Keratinocyte (primary cell): ENCODE measurements at regions not wholly inside any gene's neighbourhood (a gene's known extent, or its start where the extent isn't known, plus 50 kb on each side); places are given as distances from the start of the nearest gene placed in this dataset.

Experiments used
- DNase-seq: peaks from one replicate; pipeline ENCODE4 v3.0.0-alpha.2; 2011; ENCODE audit warnings: low read depth, missing footprints, low spot score
- FAIRE-seq: peaks from 2 replicates; lab custom pipeline; 2011; peaks lifted over from hg19 to GRCh38; lab: Jason Lieb, UNC
- H2AFZ ChIP-seq: 2 replicates; pipeline ENCODE4 v1.6.0; 2012; ENCODE audit warnings: low read length, control low read depth, inconsistent platforms; ENCODE audit not compliant: control insufficient read depth
- H3K27ac ChIP-seq: 2 replicates; pipeline ENCODE4 v1.5.1; 2011; ENCODE audit warnings: low read length; ENCODE audit not compliant: control insufficient read depth, insufficient read depth
- H3K27me3 ChIP-seq: 3 replicates; pipeline ENCODE4 v1.6.0; 2011; ENCODE audit warnings: low read length; ENCODE audit not compliant: control insufficient read depth, insufficient read depth; ENCODE audit errors: extremely low read depth
- H3K36me3 ChIP-seq, 2 experiments: 2 replicates in 1 of 2; 3 replicates in 1 of 2; pipeline ENCODE4 v1.5.1; 2011; ENCODE audit warnings: low read length in 2 of 2, mild to moderate bottlenecking in 1 of 2; ENCODE audit not compliant: control insufficient read depth in 2 of 2, insufficient read depth in 2 of 2; ENCODE audit errors: extremely low read depth in 1 of 2
- H3K4me1 ChIP-seq: 3 replicates; pipeline ENCODE4 v1.5.1; 2011; ENCODE audit warnings: low read length; ENCODE audit not compliant: control insufficient read depth, insufficient read depth; ENCODE audit errors: extremely low read depth
- H3K4me2 ChIP-seq: 3 replicates; pipeline ENCODE4 v1.6.0; 2011; ENCODE audit warnings: low read depth, low read length; ENCODE audit not compliant: control insufficient read depth, insufficient read depth; ENCODE audit errors: extremely low read depth
- H3K4me3 ChIP-seq, 3 experiments: fragments of 200-600 bp in 1 of 3; sonication (generic) in 1 of 3; 2 replicates in 2 of 3; 3 replicates in 1 of 3; pipeline ENCODE4 v1.5.1; 2011 to 2016; ENCODE audit warnings: low read length in 3 of 3, mild to moderate bottlenecking in 3 of 3, control low read depth in 2 of 3, inconsistent platforms in 1 of 3, low read depth in 1 of 3, mixed read lengths in 1 of 3, mixed run types in 1 of 3, moderate library complexity in 1 of 3; ENCODE audit not compliant: control insufficient read depth in 2 of 3, insufficient read depth in 2 of 3; ENCODE audit errors: extremely low read depth in 1 of 3
- H3K79me2 ChIP-seq: 2 replicates; pipeline ENCODE4 v1.6.0; 2012; ENCODE audit warnings: low read length; ENCODE audit not compliant: control insufficient read depth, insufficient read depth
- H3K9ac ChIP-seq: 3 replicates; pipeline ENCODE4 v1.6.0; 2011; ENCODE audit warnings: low read length; ENCODE audit not compliant: control insufficient read depth, insufficient read depth; ENCODE audit errors: extremely low read depth
- H3K9me1 ChIP-seq: 3 replicates; pipeline ENCODE4 v1.6.0; 2011; ENCODE audit warnings: low read length; ENCODE audit not compliant: control insufficient read depth, insufficient read depth; ENCODE audit errors: extremely low read depth
- H3K9me3 ChIP-seq: 2 replicates; pipeline ENCODE4 v1.5.1; 2012; ENCODE audit warnings: low read depth, low read length; ENCODE audit not compliant: control insufficient read depth
- H4K20me1 ChIP-seq: 3 replicates; pipeline ENCODE4 v1.6.0; 2011; ENCODE audit warnings: low read length; ENCODE audit not compliant: control insufficient read depth, insufficient read depth; ENCODE audit errors: extremely low read depth
- CTCF ChIP-seq, 3 experiments: IDR thresholded peaks in 1 of 3; conservative IDR thresholded peaks in 1 of 3; optimal IDR thresholded peaks in 1 of 3; 2 replicates in 2 of 3; 3 replicates in 1 of 3; pipeline versions ENCODE3 to v1.5.1; 2011; ENCODE audit warnings: low read length in 3 of 3, mild to moderate bottlenecking in 3 of 3, moderate library complexity in 2 of 3, control low read depth in 1 of 3, inconsistent platforms in 1 of 3; ENCODE audit not compliant: insufficient read depth in 2 of 3; ENCODE audit errors: extremely low read depth in 1 of 3
- EZH2 ChIP-seq: IDR thresholded peaks from one replicate; pipeline ENCODE4 v1.6.1; 2012; ENCODE audit warnings: inconsistent platforms, mild to moderate bottlenecking, low read length, moderate library complexity
- dilution Hi-C: fragments of 300-500 bp; cut with MboI; formaldehyde crosslinking; loops from one replicate; pipeline ENCODE4 v1.7.0; 2020; ENCODE audit warnings: low sequenced_read_pairs; ENCODE audit not compliant: extremely low pct_ligation_motif_present

- no peak overlapping the region for H2AFZ ChIP-seq
- no peak overlapping the region for H3K27ac ChIP-seq
- FAIRE-seq (no peak), DNase-seq (no peak)
- H3K4me2 ChIP-seq, result no peak overlapping the region
- H3K4me1 ChIP-seq, result no peaks in the 10 kb centered on the region
- H3K4me3 ChIP-seq, result no peak overlapping the region
- H3K27me3 ChIP-seq, result no peaks in the 10 kb centered on the region
- no peaks in the 10 kb centered on the region for H3K9me1 ChIP-seq
- H3K36me3 ChIP-seq, result no peaks in the 10 kb centered on the region
- H3K9me3 ChIP-seq, result no peaks in the 10 kb centered on the region
- H4K20me1 ChIP-seq, result no peaks in the 10 kb centered on the region
- no peaks in the 10 kb centered on the region for H3K79me2 ChIP-seq
- dilution Hi-C loops, result no loop called here
- H3K9ac ChIP-seq, result no peak overlapping the region
- TF ChIP-seq EZH2 (no peak), CTCF (optimal IDR thresholded peaks at IDR 0.05 in 1 of 3, IDR thresholded peaks at IDR 0.05 in 1 of 3, conservative IDR thresholded peaks at IDR 0.05 in 1 of 3; ENCODE audit: extremely low read depth in 1 of 3, insufficient read depth in 2 of 3, low read length in 3 of 3) (no peak)
These were observed 399.3 kb downstream of the LRATD1 start for GRCh38 chr2:15031745-15032240.

GRCh38 chr2:15034246-15034645 is 401.7 kb downstream of the LRATD1 start:
- H3K36me3 ChIP-seq, result no peaks in the 10 kb centered on the region
- H3K4me2 ChIP-seq, result no peak overlapping the region
- H4K20me1 ChIP-seq, result no peaks in the 10 kb centered on the region
- no peak overlapping the region for H2AFZ ChIP-seq
- no peaks in the 10 kb centered on the region for H3K9me3 ChIP-seq
- no peak overlapping the region for H3K4me3 ChIP-seq
- dilution Hi-C loops, result no loop called here
- no peaks in the 10 kb centered on the region for H3K9me1 ChIP-seq
- no peak overlapping the region for H3K9ac ChIP-seq
- H3K27ac ChIP-seq, result no peak overlapping the region
- DNase-seq (no peak), FAIRE-seq (no peak)
- no peaks in the 10 kb centered on the region for H3K4me1 ChIP-seq
- H3K27me3 ChIP-seq, result no peaks in the 10 kb centered on the region
- TF ChIP-seq CTCF (optimal IDR thresholded peaks at IDR 0.05 in 1 of 3, IDR thresholded peaks at IDR 0.05 in 1 of 3, conservative IDR thresholded peaks at IDR 0.05 in 1 of 3; ENCODE audit: extremely low read depth in 1 of 3, insufficient read depth in 2 of 3, low read length in 3 of 3) (no peak), EZH2 (no peak)
- no peaks in the 10 kb centered on the region for H3K79me2 ChIP-seq
